H9 (cell line): ENCODE measurements at regions not wholly inside any gene's neighbourhood (a gene's known extent, or its start where the extent isn't known, plus 50 kb on each side); places are given as distances from the start of the nearest gene placed in this dataset.

ENCODE experiments used
- DNase-seq: peaks from one replicate; pipeline ENCODE4 v3.0.0-alpha.2; 2017
- H2AFZ ChIP-seq: one replicate; pipeline ENCODE4 v1.6.1; 2013; ENCODE audit warnings: mild to moderate bottlenecking, low read length, control low read depth, moderate library complexity
- H2AK5ac ChIP-seq: 2 replicates; pipeline ENCODE4 v1.6.1; 2013; ENCODE audit warnings: low read length, control low read depth, mixed read lengths; ENCODE audit not compliant: insufficient read length
- H2BK120ac ChIP-seq: one replicate; pipeline ENCODE4 v1.6.1; 2013; ENCODE audit warnings: low read depth, mild to moderate bottlenecking, low read length, control low read depth, inconsistent platforms; ENCODE audit not compliant: poor library complexity, severe bottlenecking
- H2BK12ac ChIP-seq: 2 replicates; pipeline ENCODE4 v1.6.1; 2013; ENCODE audit warnings: low read length, control low read depth, mixed read lengths, low read depth; ENCODE audit not compliant: insufficient read length
- H2BK15ac ChIP-seq: 2 replicates; pipeline ENCODE4 v1.6.1; 2013; ENCODE audit warnings: low read depth, low read length, control low read depth
- H2BK20ac ChIP-seq: one replicate; pipeline ENCODE4 v1.6.1; 2013; ENCODE audit warnings: low read depth, mild to moderate bottlenecking, low read length, control low read depth, inconsistent platforms; ENCODE audit not compliant: poor library complexity, severe bottlenecking
- H2BK5ac ChIP-seq: 2 replicates; pipeline ENCODE4 v1.6.1; 2013; ENCODE audit warnings: low read length, control low read depth, mixed read lengths; ENCODE audit not compliant: insufficient read length
- H3K14ac ChIP-seq: 2 replicates; pipeline ENCODE4 v1.6.1; 2013; ENCODE audit warnings: low read length, control low read depth; ENCODE audit not compliant: insufficient read depth
- H3K18ac ChIP-seq: 2 replicates; pipeline ENCODE4 v1.6.1; 2013; ENCODE audit warnings: low read depth, mild to moderate bottlenecking, mixed read lengths, low read length, control low read depth; ENCODE audit not compliant: insufficient read length
- H3K23ac ChIP-seq: 2 replicates; pipeline ENCODE4 v1.6.1; 2013; ENCODE audit warnings: low read length, control low read depth, mixed read lengths, low read depth; ENCODE audit not compliant: insufficient read length
- H3K23me2 ChIP-seq: 2 replicates; pipeline ENCODE4 v1.6.1; 2013; ENCODE audit warnings: low read depth, mild to moderate bottlenecking, mixed read lengths, low read length, control low read depth; ENCODE audit not compliant: insufficient read length, poor library complexity, severe bottlenecking
- H3K27ac ChIP-seq: 2 replicates; pipeline ENCODE4 v1.5.1; 2013; ENCODE audit warnings: low read length, control low read depth, mixed read lengths, low read depth; ENCODE audit not compliant: insufficient read length
- H3K27me3 ChIP-seq: 2 replicates; pipeline ENCODE4 v1.6.1; 2013; ENCODE audit warnings: low read length, control low read depth, inconsistent platforms; ENCODE audit not compliant: insufficient read depth
- H3K4ac ChIP-seq: 2 replicates; pipeline ENCODE4 v1.6.1; 2013; ENCODE audit warnings: low read depth, mild to moderate bottlenecking, control low read depth, inconsistent platforms, low read length, moderate library complexity
- H3K4me1 ChIP-seq: 2 replicates; pipeline ENCODE4 v1.6.1; 2013; ENCODE audit warnings: low read length, control low read depth, inconsistent platforms; ENCODE audit not compliant: insufficient read depth
- H3K4me2 ChIP-seq: 2 replicates; pipeline ENCODE4 v1.6.1; 2013; ENCODE audit warnings: low read length, control low read depth, mixed read lengths; ENCODE audit not compliant: insufficient read length, insufficient read depth
- H3K56ac ChIP-seq: 2 replicates; pipeline ENCODE4 v1.6.1; 2013; ENCODE audit warnings: low read depth, mild to moderate bottlenecking, mixed read lengths, low read length, control low read depth; ENCODE audit not compliant: insufficient read length
- H3K79me1 ChIP-seq: 2 replicates; pipeline ENCODE4 v1.6.1; 2013; ENCODE audit warnings: low read depth, mild to moderate bottlenecking, moderate library complexity, low read length, control low read depth, inconsistent platforms; ENCODE audit not compliant: insufficient read depth, poor library complexity, severe bottlenecking
- H3K79me2 ChIP-seq: 2 replicates; pipeline ENCODE4 v1.6.1; 2013; ENCODE audit warnings: low read length, control low read depth, inconsistent platforms; ENCODE audit not compliant: insufficient read depth
- H3K9ac ChIP-seq: 2 replicates; pipeline ENCODE4 v1.6.1; 2013; ENCODE audit warnings: low read length, control low read depth, mixed read lengths; ENCODE audit not compliant: insufficient read length; ENCODE audit errors: extremely low read depth
- H3K9me3 ChIP-seq: one replicate; pipeline ENCODE4 v1.6.1; 2013; ENCODE audit warnings: low read depth, low read length, inconsistent platforms; ENCODE audit not compliant: control insufficient read depth
- H3T11ph ChIP-seq: one replicate; pipeline ENCODE4 v1.6.1; 2013; ENCODE audit warnings: mild to moderate bottlenecking, low read length, control low read depth, inconsistent platforms
- H4K20me1 ChIP-seq: one replicate; pipeline ENCODE4 v1.6.1; 2013; ENCODE audit not compliant: control insufficient read depth, insufficient read length, insufficient read depth
- H4K5ac ChIP-seq: 2 replicates; pipeline ENCODE4 v1.6.1; 2013; ENCODE audit warnings: low read depth, mild to moderate bottlenecking, mixed read lengths, low read length, control low read depth; ENCODE audit not compliant: insufficient read length
- H4K8ac ChIP-seq: replicated peaks from 2 replicates; pipeline ENCODE4 v1.6.1; 2013; ENCODE audit warnings: low read length, control low read depth, mixed read lengths, low read depth; ENCODE audit not compliant: insufficient read length
- H4K91ac ChIP-seq: 2 replicates; pipeline ENCODE4 v1.6.1; 2013; ENCODE audit warnings: low read depth, mild to moderate bottlenecking, moderate library complexity, mixed read lengths, low read length, control low read depth; ENCODE audit not compliant: insufficient read length
- H3K27ac Mint-ChIP-seq, 3 experiments: 2 replicates in 2 of 3; 3 replicates in 1 of 3; pipeline ENCODE4 v1.8.0; 2020 to 2021; ENCODE audit warnings: mixed read lengths in 3 of 3, mild to moderate bottlenecking in 1 of 3, moderate library complexity in 1 of 3
- H3K27me3 Mint-ChIP-seq: 2 replicates; pipeline ENCODE4 v1.8.0; 2021; ENCODE audit warnings: low read depth, mild to moderate bottlenecking, moderate library complexity, mixed read lengths
- H3K36me3 Mint-ChIP-seq, 3 experiments: 2 replicates in 2 of 3; 3 replicates in 1 of 3; pipeline ENCODE4 v1.8.0; 2020 to 2021; ENCODE audit warnings: low read depth in 3 of 3, mixed read lengths in 3 of 3; ENCODE audit not compliant: insufficient read depth in 1 of 3
- H3K4me1 Mint-ChIP-seq, 2 experiments: 2 replicates each; pipeline ENCODE4 v1.8.0; 2020; ENCODE audit warnings: mixed read lengths in 2 of 2
- H3K4me3 Mint-ChIP-seq, 2 experiments: 2 replicates in 1 of 2; 3 replicates in 1 of 2; pipeline ENCODE4 v1.8.0; 2020 to 2021; ENCODE audit warnings: mild to moderate bottlenecking in 2 of 2, mixed read lengths in 2 of 2, moderate library complexity in 1 of 2
- H3K9me3 Mint-ChIP-seq, 2 experiments: 2 replicates in 1 of 2; 3 replicates in 1 of 2; pipeline ENCODE4 v1.8.0; 2020; ENCODE audit warnings: mild to moderate bottlenecking in 2 of 2, mixed read lengths in 2 of 2, moderate library complexity in 1 of 2
- TF ChIP-seq, protein P1 (sequence below): fragments of 200-600 bp; sonication (generic); conservative IDR thresholded peaks from 3 replicates; pipeline ENCODE4 v1.8.0; 2021; ENCODE audit warnings: antibody characterized with exemption, mild to moderate bottlenecking

GRCh38 chr2:186346216-186346615 is 139.8 kb upstream of the ZC3H15 start:
- no peaks in the 10 kb centered on the region for H3K4me1 ChIP-seq
- H3K9me3 Mint-ChIP-seq, result no peaks in the 10 kb centered on the region
- H4K8ac ChIP-seq, result no peak overlapping the region
- H4K20me1 ChIP-seq, result no peaks in the 10 kb centered on the region
- no peak overlapping the region for H3K27ac ChIP-seq
- no peak for DNase-seq
- H3K27me3 ChIP-seq, result no peaks in the 10 kb centered on the region
- no peak overlapping the region for H2BK15ac ChIP-seq
- no peak overlapping the region for H2BK12ac ChIP-seq
- H3K56ac ChIP-seq, result no peak overlapping the region
- no peak overlapping the region for H3K9ac ChIP-seq
- H3K79me1 ChIP-seq, result no peaks in the 10 kb centered on the region
- H3K79me2 ChIP-seq, result no peaks in the 10 kb centered on the region
- no peak overlapping the region for H3K14ac ChIP-seq
- peaks cover 7 to 9% of the 10 kb centered on the region in 2 experiments for H3K4me1 Mint-ChIP-seq
- no peaks in the 10 kb centered on the region for H3K23me2 ChIP-seq
- no peak overlapping the region for H2AK5ac ChIP-seq
- no peak overlapping the region for H3K4me2 ChIP-seq
- H3T11ph ChIP-seq, result no peak overlapping the region
- no peak overlapping the region for H3K23ac ChIP-seq
- H4K5ac ChIP-seq, result no peak overlapping the region
- no peak overlapping the region for H2AFZ ChIP-seq
- no peak overlapping the region for H3K27ac Mint-ChIP-seq
- no peaks in the 10 kb centered on the region for H3K9me3 ChIP-seq
- H2BK5ac ChIP-seq, result no peak overlapping the region
- no peak overlapping the region for H4K91ac ChIP-seq
- TF ChIP-seq, protein P1, sequence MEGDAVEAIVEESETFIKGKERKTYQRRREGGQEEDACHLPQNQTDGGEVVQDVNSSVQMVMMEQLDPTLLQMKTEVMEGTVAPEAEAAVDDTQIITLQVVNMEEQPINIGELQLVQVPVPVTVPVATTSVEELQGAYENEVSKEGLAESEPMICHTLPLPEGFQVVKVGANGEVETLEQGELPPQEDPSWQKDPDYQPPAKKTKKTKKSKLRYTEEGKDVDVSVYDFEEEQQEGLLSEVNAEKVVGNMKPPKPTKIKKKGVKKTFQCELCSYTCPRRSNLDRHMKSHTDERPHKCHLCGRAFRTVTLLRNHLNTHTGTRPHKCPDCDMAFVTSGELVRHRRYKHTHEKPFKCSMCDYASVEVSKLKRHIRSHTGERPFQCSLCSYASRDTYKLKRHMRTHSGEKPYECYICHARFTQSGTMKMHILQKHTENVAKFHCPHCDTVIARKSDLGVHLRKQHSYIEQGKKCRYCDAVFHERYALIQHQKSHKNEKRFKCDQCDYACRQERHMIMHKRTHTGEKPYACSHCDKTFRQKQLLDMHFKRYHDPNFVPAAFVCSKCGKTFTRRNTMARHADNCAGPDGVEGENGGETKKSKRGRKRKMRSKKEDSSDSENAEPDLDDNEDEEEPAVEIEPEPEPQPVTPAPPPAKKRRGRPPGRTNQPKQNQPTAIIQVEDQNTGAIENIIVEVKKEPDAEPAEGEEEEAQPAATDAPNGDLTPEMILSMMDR, result no peak
- H3K36me3 Mint-ChIP-seq, result peaks cover 0 to 6% (median 0%) of the 10 kb centered on the region in 3 experiments; a peak in 2 of 7 replicates
- H3K18ac ChIP-seq, result no peak overlapping the region
- H3K4me3 Mint-ChIP-seq, result no peak overlapping the region
- no peak overlapping the region for H2BK20ac ChIP-seq
- H2BK120ac ChIP-seq, result no peak overlapping the region
- H3K4ac ChIP-seq, result no peak overlapping the region
- H3K27me3 Mint-ChIP-seq, result no peaks in the 10 kb centered on the region
